GM18505 (cell line): ENCODE measurements at regions not wholly inside any gene's neighbourhood (a gene's known extent, or its start where the extent isn't known, plus 50 kb on each side); places are given as distances from the start of the nearest gene placed in this dataset.

Source experiments
- ATAC-seq: cut with Tn5 transposase; IDR thresholded peaks from one replicate; pipeline ENCODE4 v1.9.1; 2021; ENCODE audit not compliant: unreplicated experiment
- POLR2A ChIP-seq: IDR thresholded peaks from 4 replicates; pipeline ENCODE4 v1.6.1; 2011; ENCODE audit warnings: borderline replicate concordance; ENCODE audit not compliant: insufficient read depth, insufficient read length; ENCODE audit errors: extremely low read depth

DNA sequence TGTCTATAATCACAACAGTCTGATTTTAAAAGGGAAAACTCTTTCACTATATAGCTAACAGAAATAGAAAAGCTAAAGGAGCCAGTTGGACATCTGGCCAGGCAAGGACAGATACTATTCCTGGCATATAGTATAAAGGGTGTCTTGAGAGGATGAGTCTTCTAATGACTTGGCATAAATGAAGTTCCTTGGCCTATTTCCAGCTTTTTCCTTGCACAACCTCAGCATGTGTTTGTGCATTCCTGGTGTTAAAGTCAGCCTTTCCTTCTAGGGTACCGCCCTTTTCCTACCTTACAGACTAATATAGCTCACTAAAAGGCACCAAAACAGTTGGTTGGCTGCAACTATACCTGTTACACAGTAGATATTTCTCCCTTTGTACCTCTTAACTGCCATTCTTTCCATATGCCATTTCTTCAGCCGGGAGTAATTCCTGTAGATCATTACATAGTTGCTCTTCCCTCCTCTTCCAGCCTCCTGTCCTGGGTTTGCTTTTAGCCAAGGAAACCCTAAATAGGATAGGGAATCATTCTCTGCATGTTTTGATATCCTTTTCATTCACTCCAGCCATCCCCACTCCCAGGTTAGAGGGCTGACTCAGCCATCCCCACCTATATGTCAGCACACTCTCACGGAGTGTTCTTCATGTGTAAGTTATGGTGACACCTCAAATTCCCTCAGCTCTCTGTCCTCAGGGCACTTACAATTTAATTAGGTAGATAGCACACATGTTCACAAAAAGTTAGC, 102.1 kb upstream of the MDFIC start:
- TF ChIP-seq POLR2A, result no peak
- no peak for ATAC-seq

DNA sequence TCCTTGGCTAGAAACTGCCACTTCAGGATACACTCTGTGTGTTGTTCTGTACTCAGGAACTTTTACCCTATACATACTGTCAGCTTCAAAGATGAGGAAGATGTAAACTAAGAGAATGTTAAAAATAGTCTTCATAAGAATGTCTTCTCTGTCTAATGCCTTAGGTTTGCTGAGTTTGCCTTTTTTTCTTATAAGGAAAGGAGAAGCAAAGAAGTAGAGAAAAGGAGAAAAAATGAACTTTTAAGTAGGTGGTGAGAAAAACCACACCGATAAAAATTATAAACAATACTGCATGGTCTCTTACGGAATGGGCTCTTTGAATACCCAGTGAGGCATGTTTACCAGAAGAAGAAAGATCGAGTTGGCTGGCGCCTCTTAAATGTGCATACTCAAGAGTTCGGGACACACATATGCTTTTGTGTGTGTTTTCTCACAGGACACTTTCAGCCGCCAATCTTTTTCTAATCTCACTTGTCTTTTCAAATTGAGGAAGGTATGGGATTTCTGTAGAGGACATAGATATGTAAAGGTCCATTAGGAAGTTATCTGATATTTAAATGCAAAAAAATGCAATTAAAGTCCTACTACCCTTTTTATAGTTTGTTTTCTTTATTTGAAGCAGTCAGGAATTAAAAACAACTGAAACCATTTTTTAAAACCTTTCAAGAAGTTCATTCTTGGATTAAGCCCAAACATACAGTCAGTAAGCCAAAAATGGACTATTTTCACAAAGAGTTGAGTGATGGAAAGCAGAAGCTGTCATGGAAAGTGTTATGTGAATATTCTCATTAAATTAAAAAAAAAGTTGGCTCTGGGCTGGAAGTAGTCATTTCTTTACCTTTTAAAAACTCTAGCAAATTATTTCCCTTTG, 100.6 kb upstream of the MDFIC start:
- no peak for TF ChIP-seq POLR2A
- ATAC-seq, result no peak

DNA sequence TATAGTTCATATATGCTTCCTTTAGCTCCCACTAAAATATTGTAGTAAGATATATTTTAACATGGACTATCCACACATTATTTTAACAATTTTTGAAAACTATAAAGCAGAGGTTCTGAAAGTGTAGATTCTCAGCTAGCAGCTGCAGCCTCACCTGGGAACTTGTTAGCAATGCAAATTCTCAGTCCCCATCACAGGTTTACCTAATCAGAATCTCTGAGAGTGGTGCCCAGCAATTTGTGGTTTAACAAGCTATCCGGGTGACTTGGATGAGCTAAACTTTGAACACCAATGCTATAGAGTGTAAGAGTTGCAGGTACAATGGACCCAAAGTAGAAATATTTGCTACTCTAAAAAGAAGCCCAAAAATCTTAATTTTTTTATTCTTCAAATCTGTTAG, 99.8 kb upstream of the MDFIC start:
- TF ChIP-seq POLR2A, result no peak
- no peak for ATAC-seq

DNA sequence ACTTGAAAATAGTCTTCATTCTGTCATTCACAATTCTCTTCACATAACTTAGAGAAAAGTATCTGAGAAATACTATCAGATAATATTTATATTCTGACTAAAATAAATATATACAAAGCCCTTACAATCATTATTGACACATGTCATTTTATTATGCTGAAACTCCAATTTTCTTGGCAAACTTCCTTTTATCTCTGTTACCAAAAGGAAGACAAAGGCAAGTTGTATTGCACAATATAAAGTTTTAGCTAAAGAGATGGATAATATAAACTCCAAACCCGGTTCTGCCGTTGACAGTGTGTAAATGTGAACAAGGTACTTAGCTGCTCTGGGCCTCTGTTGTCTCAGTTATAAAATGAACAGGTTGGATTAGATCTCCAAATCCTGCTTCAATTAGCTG, 99.0 kb upstream of the MDFIC start:
- no peak for ATAC-seq

DNA sequence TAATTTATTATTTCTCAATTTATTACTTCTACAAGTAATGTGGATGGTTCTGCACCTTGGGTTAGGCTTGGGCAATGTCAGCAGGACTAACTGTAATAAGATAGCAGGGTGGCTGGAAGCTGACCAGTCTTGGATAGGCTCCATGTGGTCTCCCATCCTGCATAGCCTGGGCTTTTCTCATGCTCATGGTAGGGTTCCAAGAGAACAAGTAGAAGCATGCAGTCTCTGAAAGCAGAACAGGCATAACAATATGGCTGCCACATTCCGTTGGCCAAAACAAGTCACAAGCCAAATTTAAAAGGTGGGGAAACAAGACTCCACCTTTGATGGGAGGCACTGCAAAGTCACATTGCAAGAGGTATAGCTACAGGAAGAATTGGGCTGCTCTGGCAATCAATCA, 98.6 kb upstream of the MDFIC start:
- ATAC-seq, result no peak

More for the DNA sequence above, 99.0 kb upstream of the MDFIC start:
- no peak for TF ChIP-seq POLR2A

DNA sequence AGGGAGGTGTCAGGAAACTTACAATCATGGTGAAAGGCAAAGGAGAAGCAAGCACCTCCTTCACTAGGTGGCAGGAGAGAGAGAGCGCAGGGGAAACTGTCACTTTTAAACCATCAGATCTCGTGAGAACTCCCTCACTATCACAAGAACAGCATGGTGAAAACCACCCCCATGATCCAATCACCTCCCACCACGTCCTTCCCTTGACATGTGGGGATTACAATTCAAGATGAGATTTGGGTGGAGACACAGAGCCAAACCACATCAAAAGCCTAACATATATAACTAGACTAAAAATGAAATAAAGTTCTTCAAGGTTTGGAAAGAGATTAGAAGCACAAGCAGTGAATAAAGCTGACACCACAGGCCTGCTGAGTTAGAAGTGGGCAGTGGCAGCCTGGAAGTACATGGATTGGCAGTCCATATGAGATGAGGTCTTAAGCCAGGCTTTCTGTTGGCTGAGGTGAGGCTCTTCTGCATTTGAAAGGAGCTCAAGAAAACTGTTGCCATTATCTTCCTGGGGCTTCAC, 96.4 kb upstream of the MDFIC start:
- no peak for TF ChIP-seq POLR2A
- no peak for ATAC-seq

More for the DNA sequence above, 98.6 kb upstream of the MDFIC start:
- no peak for TF ChIP-seq POLR2A

DNA sequence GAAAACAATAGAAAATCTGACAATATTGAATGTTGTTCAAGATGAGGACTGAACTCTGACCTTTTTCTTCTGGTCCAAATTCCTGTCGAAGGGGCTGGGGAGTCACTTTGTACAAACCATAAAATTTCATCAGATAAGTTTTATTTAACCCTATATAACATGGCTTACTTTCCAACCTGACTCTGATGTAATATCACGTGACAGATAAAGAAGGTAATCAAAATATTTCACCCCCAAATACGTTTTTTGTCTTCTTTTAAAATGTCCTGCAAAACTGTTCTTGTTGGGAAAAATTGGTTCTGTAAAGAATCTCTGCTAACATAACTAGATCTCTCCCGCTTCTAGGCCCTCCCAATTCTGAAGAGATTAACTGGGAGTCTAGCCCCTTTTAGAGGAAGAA, 90.9 kb upstream of the MDFIC start:
- TF ChIP-seq POLR2A, result no peak
- ATAC-seq, result no peak

DNA sequence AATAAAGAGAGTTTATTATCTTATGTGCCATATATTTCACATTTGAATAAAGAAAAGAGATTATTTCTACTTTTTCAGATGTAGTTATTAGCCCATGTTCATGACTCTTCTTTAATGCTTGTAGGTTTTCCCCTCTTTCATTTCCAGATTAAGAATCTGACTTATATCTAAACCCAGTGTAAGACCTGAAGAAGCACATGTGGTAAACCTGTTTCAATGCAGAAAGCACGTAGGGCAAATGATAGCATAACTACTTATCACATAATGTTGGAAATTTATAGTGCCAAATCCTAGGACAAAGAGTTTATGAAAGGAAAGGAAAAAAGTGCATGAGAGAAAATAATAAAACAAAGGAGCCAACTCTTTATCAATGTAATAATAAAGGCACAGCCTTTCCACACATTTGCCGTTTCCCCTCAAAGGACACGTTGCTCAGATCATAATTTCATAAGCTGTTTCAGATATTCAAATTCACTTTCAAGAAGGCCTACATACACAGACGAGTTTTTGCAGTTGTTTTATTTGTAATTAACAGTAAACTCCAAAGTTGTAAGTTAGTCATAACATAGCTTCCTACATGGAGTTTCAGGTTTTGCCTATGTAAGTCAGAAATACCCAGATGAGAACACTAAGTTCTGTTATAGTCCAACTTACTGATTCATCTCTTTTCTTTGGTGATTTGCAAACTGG, 88.8 kb upstream of the MDFIC start:
- peak; percentile 92 for ATAC-seq
- no peak for TF ChIP-seq POLR2A

DNA sequence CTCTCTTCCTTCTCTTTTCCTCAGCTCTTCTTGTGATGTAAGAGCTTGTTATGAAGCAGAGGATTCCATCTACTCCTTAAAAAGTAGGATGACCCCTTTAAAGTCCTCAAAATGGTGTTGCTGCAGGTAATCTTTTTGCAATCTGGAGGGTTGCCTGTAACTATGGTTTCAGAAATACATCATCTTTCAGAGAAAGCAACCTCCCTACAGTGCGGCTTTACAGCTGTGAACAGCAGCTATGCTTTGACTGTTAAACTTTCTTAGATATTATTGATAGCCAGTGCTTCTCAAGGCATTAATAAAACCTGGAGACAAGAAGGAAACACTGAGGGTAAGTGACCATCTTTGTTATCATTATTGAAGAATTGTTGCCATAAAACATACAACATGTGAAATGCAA, 86.6 kb upstream of the MDFIC start:
- no peak for ATAC-seq
- no peak for TF ChIP-seq POLR2A

DNA sequence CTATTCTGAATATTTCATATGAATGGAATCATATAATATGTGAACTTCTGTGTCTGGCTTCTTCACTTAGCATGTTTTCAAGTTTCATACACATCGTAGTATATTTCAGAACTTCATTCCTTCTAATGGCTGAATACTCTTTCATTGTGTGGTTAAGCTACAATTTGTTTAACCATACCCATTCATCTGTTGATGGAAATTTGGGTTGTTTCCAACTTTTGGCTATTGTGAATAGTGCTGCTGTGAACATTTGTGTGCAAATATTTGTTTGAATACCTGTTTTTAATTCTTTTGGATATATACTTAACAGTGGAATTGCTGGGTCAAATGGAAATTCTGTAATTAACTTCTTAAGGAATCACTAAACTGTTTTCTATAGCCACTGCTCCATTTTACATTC, 86.0 kb upstream of the MDFIC start:
- no peak for ATAC-seq
- no peak for TF ChIP-seq POLR2A

DNA sequence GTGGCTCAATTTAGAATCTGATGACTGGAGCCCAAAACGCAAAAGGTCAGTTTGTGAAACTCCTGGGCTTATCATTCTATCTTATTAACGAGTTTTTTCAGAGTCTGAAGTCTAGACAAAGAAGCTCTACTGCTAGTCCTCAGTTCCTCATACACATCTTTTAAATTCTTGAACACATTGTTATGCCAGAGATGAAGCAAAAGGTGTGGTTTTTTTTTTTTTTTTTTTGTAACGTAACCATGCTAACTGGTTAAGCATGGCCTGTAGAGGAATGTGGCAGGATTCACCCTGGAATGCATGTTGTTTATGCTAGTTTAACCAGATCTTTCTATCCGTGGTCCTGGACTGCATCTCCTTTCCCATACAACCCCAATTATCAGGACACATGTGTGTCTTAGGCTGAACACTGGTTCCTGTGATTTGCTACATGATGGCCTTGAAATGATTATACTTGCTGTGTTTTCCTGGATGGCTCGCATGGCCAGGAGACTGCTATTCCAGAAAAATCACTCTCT, 79.3 kb upstream of the MDFIC start:
- no peak for TF ChIP-seq POLR2A
- no peak for ATAC-seq

DNA sequence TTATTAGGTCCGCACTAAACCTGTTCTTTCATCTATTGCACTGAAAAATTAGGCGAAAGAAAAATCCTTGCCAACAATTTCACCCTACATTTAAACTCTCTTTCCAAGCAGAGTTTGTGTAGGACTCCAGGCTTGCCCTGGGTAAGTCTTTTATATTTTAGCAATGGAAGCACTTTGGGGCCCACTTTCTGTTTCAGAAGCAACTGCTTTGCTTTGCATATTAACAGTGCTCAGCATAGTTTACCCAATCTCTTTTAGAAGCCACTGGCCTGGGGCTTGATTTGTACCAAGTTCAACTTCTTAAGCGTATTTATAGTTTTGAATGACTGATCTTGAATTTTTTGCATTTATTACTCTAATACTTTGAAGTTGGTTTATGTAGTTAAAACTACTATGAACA, 78.8 kb upstream of the MDFIC start:
- no peak for ATAC-seq
- TF ChIP-seq POLR2A, result no peak

DNA sequence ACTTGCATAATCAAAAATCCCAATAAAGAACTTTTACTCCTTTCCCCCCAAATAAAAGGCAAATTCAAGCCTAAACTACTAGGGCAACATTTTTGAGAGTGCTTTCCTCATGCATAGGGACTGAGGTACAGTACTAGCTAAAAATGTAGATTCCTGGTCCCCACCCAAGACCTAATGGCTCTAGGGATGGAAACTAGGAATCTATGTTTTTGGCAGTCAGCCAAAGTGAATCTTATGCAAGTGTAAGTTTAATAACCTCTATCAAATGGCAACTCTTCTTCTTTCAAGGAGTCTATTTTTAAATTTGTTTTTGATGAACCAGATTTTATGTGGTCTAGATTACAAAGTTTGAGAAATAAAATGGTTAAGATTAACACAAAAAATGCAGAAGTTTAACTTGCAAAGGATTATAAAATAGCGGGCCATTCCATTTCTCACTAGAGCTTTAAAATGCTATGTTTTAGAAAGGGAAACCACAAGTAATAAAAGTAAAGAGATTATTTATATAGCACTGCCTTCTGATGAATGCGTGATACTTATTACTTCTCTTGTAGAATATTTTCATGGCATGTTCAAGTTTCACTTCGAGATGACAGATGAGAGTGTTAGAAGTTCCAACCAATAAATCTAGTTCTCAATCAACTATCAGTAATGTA, 70.4 kb upstream of the MDFIC start:
- TF ChIP-seq POLR2A, result no peak
- ATAC-seq, result no peak

DNA sequence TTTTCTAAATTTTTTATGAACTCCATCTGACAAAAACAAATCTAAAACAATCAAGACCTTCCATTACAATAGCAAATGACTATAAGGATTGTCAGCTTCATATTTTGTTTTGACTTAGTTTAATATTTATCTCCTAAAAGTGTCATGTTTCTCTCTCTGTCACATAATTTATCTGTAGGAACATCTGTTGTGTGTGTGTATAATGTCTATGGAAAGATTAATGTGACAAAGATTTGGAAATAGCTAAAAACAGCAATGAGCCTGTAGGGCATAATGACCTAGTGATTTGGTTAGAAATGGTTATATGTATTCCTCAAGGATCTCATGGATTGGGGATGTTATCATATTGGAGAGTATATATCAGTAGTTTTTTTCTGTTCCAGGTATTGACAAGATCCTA, 69.6 kb upstream of the MDFIC start:
- no peak for ATAC-seq
- TF ChIP-seq POLR2A, result no peak

DNA sequence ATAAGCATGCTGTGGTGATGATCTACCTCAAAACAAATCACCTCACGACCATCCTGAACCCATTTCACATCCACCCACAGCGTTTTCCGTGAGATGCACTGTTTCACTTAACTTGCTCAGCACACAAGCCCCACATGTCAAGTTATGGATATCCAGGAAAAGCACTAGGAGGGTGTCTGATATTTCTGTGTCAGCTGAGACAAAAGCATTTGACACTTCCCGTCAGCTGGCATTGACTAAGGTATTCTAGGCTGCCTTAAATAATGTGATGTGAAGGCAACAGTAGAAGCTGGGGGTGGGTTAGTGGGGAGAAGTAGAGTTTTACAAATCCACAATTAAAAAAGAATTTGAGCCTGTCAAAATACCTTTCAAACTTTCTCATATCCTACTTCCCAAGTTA, 68.7 kb upstream of the MDFIC start:
- TF ChIP-seq POLR2A, result no peak
- no peak for ATAC-seq
